Heart right ventricle (tissue), 16 donors: ENCODE measurements at regions not wholly inside any gene's neighbourhood (a gene's known extent, or its start where the extent isn't known, plus 50 kb on each side); places are given as distances from the start of the nearest gene placed in this dataset.

Source experiments
- ATAC-seq, 8 donors: fragments of 200-7000 bp; cut with Tn5 transposase; one replicate each; pipeline ENCODE4 v1.9.1; 2020; ENCODE audit warnings: mild to moderate bottlenecking in 8 of 8, moderate library complexity in 8 of 8, moderate number of reproducible peaks in 1 of 8
- DNase-seq, 2 donors: peaks; one replicate each; pipeline ENCODE4 v3.0.0-alpha.2; 2020
- H3K27ac ChIP-seq, 10 donors: fragments of 200-600 bp; sonication (generic) in 2 of 10; one replicate each; pipeline versions ENCODE4 v1.5.0 to v1.8.0; 2020 to 2022; ENCODE audit warnings: mild to moderate bottlenecking in 3 of 10
- H3K27me3 ChIP-seq, 7 donors: fragments of 200-600 bp; one replicate each; pipeline ENCODE4 v1.8.0; 2021 to 2022; ENCODE audit warnings: mild to moderate bottlenecking in 2 of 7
- H3K36me3 ChIP-seq, 9 donors: fragments of 200-600 bp; sonication (generic) in 1 of 9; one replicate each; pipeline versions ENCODE4 v1.5.0 to v1.8.0; 2020 to 2022; ENCODE audit warnings: mild to moderate bottlenecking in 2 of 9
- H3K4me1 ChIP-seq, 9 donors: fragments of 200-600 bp; sonication (generic) in 1 of 9; one replicate each; pipeline versions ENCODE4 v1.5.0 to v1.8.0; 2020 to 2022; ENCODE audit warnings: mild to moderate bottlenecking in 4 of 9
- H3K4me3 ChIP-seq, 10 donors: fragments of 200-600 bp; sonication (generic) in 2 of 10; one replicate each; pipeline versions ENCODE4 v1.5.0 to v1.8.0; 2020 to 2022; ENCODE audit warnings: mild to moderate bottlenecking in 7 of 10, moderate library complexity in 2 of 10
- H3K9me3 ChIP-seq, 11 donors: fragments of 200-600 bp in 10 of 11; sonication (generic) in 2 of 11; one replicate each; pipeline versions ENCODE4 v1.5.0 to v1.8.0; 2013 to 2022; ENCODE audit warnings: mild to moderate bottlenecking in 2 of 11, control low read depth in 1 of 11, moderate library complexity in 1 of 11
- CTCF ChIP-seq, 9 donors: fragments of 200-600 bp; sonication (generic) in 2 of 9; IDR thresholded peaks; one replicate each; pipeline versions ENCODE4 v1.5.0 to v1.8.0; 2021 to 2022; ENCODE audit warnings: antibody characterized with exemption in 9 of 9, mild to moderate bottlenecking in 5 of 9, moderate library complexity in 1 of 9
- WGBS, 2 donors: extraction: QIAGEN DNeasy Blood & Tissue Kit; methylation state at CpG; one replicate each; pipeline ENCODE4 v1.1.7; 2013; ENCODE audit warnings: inconsistent platforms in 1 of 2; 5-methylcytosine and 5-hydroxymethylcytosine counted together
- intact Hi-C, 10 donors: fragments of 100-400 bp; cut with DNase I; formaldehyde crosslinking; loops; one replicate each; pipeline versions ENCODE4 v1.11.1 to v1.14.2; 2022
- donor health status: Arrhythmogenic right ventricular cardiomyopathy.
- donor health status: ischemic (EF 13 %, LVEDD 7.1; RV severe dilation, severe dysfunction).
- donor health status: healthy with polysubstance abuse.
- donor health status: DM: no; HTN: yes; CAD: no.
- donor health status: DM: no; HTN: no; CAD: no.
- donor health status: ischemic (EF 25% LVEDD 6.9; RV normal size, moderate dysfunction).
- donor health status: ischemic (EF 25% LVEDD 5.7; RV mildly dilated, moderate dysfunction).
- donor health status: healthy.
- donor health status: DM: yes; HTN: yes; CAD: no.
- donor health status: Ischemic cardiomyopathy.
- donor health status: ischemic (EF 35%, LVEDD 5.7; RV mildly dilated, moderate dysfunction).
- donor health status: nonischemic (EF 11% LVEDD 7.7; RV severe dilation, severe dysfunction).
- donor health status: DM: yes; HTN: yes; CAD: no.
- donor health status: PGD.
- donor health status: ischemic (EF 29% LVEDD 5.4; RV normal size, mild dysfunction).
- donor health status: nonischemic (EF 23%, LVEDD 6.1; RV moderate dilation, normal function).

- H3K27ac ChIP-seq: no peak overlapping the region
- no peaks in the 10 kb centered on the region for H3K36me3 ChIP-seq
- H3K9me3 ChIP-seq: no peaks in the 10 kb centered on the region
- H3K4me1 ChIP-seq: peaks cover 0 to 21% (median 0%) of the 10 kb centered on the region in 9 donors
- DNase-seq (no peak), ATAC-seq (peak in 4 of 8 donors; percentile 26 to 46 (median 28))
- H3K4me3 ChIP-seq: no peak overlapping the region
- peaks cover 0 to 19% (median 12%) of the 10 kb centered on the region in 7 donors for H3K27me3 ChIP-seq
- WGBS, 2 donors: 53 to 61% methylated on average over 6 of the region's 6 CpGs
- TF ChIP-seq CTCF (IDR thresholded peaks at IDR 0.05): no peak
- intact Hi-C loops: no loop called here
Observed at GRCh38 chr2:120606931-120607330, 128.7 kb upstream of the GLI2 start.

- Histone ChIP-seq H3K9me3 (no peaks in the 10 kb centered on the region), H3K36me3 (no peaks in the 10 kb centered on the region), H3K4me1 (peaks cover 0 to 21% (median 0%) of the 10 kb centered on the region in 9 donors), H3K4me3 (no peak overlapping the region), H3K27ac (no peak overlapping the region), H3K27me3 (peaks cover 0 to 19% (median 12%) of the 10 kb centered on the region in 7 donors)
- peak in 1 of 8 donors; percentile 16 for ATAC-seq
- WGBS, 2 donors: 46 to 64% methylated on average over 8 of the region's 8 CpGs
- TF ChIP-seq CTCF (IDR thresholded peaks at IDR 0.05): no peak
- DNase-seq: no peak
- intact Hi-C loops: no loop called here
Observed at GRCh38 chr2:120607506-120607905, 128.2 kb upstream of the GLI2 start.

- Histone ChIP-seq H3K4me3 (no peak overlapping the region), H3K27me3 (peaks cover 0 to 24% (median 12%) of the 10 kb centered on the region in 7 donors), H3K4me1 (peaks cover 0 to 21% (median 0%) of the 10 kb centered on the region in 9 donors), H3K27ac (no peak overlapping the region), H3K9me3 (no peaks in the 10 kb centered on the region), H3K36me3 (no peaks in the 10 kb centered on the region)
- WGBS, 2 donors: 82 to 99% methylated on average over 4 of the region's 4 CpGs
- DNase-seq: no peak
- no peak for TF ChIP-seq CTCF (IDR thresholded peaks at IDR 0.05)
- ATAC-seq: no peak
- intact Hi-C loops: no loop called here
Observed at GRCh38 chr2:120607996-120608395, 127.7 kb upstream of the GLI2 start.

GRCh38 chr2:120609826-120610395, 125.8 kb upstream of the GLI2 start:
- Histone ChIP-seq H3K27ac (no peak overlapping the region), H3K27me3 (peaks cover 0 to 18% (median 6%) of the 10 kb centered on the region in 7 donors), H3K4me3 (no peak overlapping the region), H3K36me3 (no peaks in the 10 kb centered on the region), H3K9me3 (no peaks in the 10 kb centered on the region), H3K4me1 (peaks cover 0 to 21% (median 0%) of the 10 kb centered on the region in 9 donors)
- TF ChIP-seq CTCF (IDR thresholded peaks at IDR 0.05): no peak
- DNase-seq (no peak), ATAC-seq (peak in 3 of 8 donors; percentile 9 to 38 (median 12))
- 51 to 60% methylated on average over 13 of the region's 13 CpGs for WGBS, 2 donors
- intact Hi-C loops: no loop called here
